ENCODE measurements at regions not wholly inside any gene's neighbourhood (a gene's known extent, or its start where the extent isn't known, plus 50 kb on each side); places are given as distances from the start of the nearest gene placed in this dataset.

- TF ChIP-seq EZH2 (IDR thresholded peaks at IDR 0.05) (no peak), CTCF (IDR thresholded peaks at IDR 0.05) (no peak)
Measured at GRCh38 chr3:157948605-157949383, 157.4 kb downstream of the SHOX2 start.

All from neural progenitor cell (in vitro differentiated cells).